ENCODE measurements at regions not wholly inside any gene's neighbourhood (a gene's known extent, or its start where the extent isn't known, plus 50 kb on each side); places are given as distances from the start of the nearest gene placed in this dataset.

- TF ChIP-seq E2F8 (IDR thresholded peaks at IDR 0.05; ENCODE audit: low read depth, partially characterized antibody) (no peak), ZBTB1 (CRISPR knock-in tag; IDR thresholded peaks at IDR 0.05; ENCODE audit: borderline replicate concordance, low read depth) (no peak), MYBL2 (IDR thresholded peaks at IDR 0.05; ENCODE audit: low read depth) (no peak), MYBL2 (CRISPR knock-in tag; IDR thresholded peaks at IDR 0.05; ENCODE audit: borderline replicate concordance) (no peak), KAT7 (CRISPR knock-in tag; IDR thresholded peaks at IDR 0.05; ENCODE audit: borderline replicate concordance) (0 out of 2 replicates have a peak, but pooled peaks have one; percentile 31), IRF9 (tag; IDR thresholded peaks at IDR 0.05) (no peak), CBX8 (IDR thresholded peaks at IDR 0.05; ENCODE audit: borderline replicate concordance, extremely low read depth, low read depth, low read length, poor library complexity, severe bottlenecking) (no peak), ZBTB43 (CRISPR knock-in tag; IDR thresholded peaks at IDR 0.05) (no peak), ZBED1 (IDR thresholded peaks at IDR 0.05) (no peak), HMG20A (CRISPR knock-in tag; conservative IDR thresholded peaks at IDR 0.05) (no peak), NR2C2 (CRISPR knock-in tag; IDR thresholded peaks at IDR 0.05) (no peak), NR2C2 (tag; IDR thresholded peaks at IDR 0.05) (peak; percentile 13; the same call in 1 of the 2 replicates), ESRRA (IDR thresholded peaks at IDR 0.05; ENCODE audit: borderline replicate concordance, low read depth) (no peak), RFX1 (IDR thresholded peaks at IDR 0.05) (no peak), ZNF354B (CRISPR knock-in tag; IDR thresholded peaks at IDR 0.05) (no peak), UBTF (IDR thresholded peaks at IDR 0.05; ENCODE audit: borderline replicate concordance in 1 of 2, low read depth in 2 of 2, low read length in 2 of 2) (0 out of 4 replicates have a peak, but pooled peaks have one; percentile 43 to 54), ZNF175 (CRISPR knock-in tag; IDR thresholded peaks at IDR 0.05; ENCODE audit: low read depth) (no peak), POLR2G (IDR thresholded peaks at IDR 0.05; ENCODE audit: low read depth, low read length) (peak; percentile 76)
Measured at GRCh38 chr2:144332356-144333142, 187.4 kb downstream of the ZEB2 start (continued).
